ENCODE measurements at regions not wholly inside any gene's neighbourhood (a gene's known extent, or its start where the extent isn't known, plus 50 kb on each side); places are given as distances from the start of the nearest gene placed in this dataset.

GRCh38 chr11:95508219-95508890 lies 277.4 kb upstream of the SESN3 start:
- no peak for DNase-seq

DNA sequence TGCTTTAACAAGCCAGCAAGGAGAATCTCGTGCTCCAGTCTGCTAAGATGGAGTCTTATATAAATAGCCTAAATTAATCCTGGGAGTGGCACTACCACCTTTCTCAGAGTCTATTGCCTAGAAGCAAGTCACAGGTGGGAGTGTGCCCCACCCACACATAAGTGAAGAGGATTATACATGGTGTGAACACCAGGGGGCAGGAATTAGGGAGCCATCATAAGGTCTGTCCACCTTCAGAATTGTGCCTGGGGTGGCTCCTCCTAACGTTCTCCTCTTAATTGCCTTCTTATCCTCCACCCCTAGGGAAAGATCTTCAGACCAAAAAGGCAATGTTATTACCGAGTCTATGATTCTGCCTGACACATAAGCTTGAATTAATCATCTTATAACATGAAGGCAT lies 276.8 kb upstream of the SESN3 start:
- DNase-seq = no peak

GRCh38 chr11:95506777-95507176 lies 275.8 kb upstream of the SESN3 start:
- DNase-seq = no peak

GRCh38 chr11:95505927-95506426 lies 275.0 kb upstream of the SESN3 start:
- no peak for DNase-seq

- no peak for DNase-seq
Observed at GRCh38 chr11:95503047-95503446, 272.0 kb upstream of the SESN3 start.

- no peak for DNase-seq
Observed at GRCh38 chr11:95502522-95502921, 271.5 kb upstream of the SESN3 start.

GRCh38 chr11:95501761-95502266 lies 270.8 kb upstream of the SESN3 start:
- no peak for DNase-seq

GRCh38 chr11:95500466-95500865 lies 269.5 kb upstream of the SESN3 start:
- DNase-seq = no peak

DNA sequence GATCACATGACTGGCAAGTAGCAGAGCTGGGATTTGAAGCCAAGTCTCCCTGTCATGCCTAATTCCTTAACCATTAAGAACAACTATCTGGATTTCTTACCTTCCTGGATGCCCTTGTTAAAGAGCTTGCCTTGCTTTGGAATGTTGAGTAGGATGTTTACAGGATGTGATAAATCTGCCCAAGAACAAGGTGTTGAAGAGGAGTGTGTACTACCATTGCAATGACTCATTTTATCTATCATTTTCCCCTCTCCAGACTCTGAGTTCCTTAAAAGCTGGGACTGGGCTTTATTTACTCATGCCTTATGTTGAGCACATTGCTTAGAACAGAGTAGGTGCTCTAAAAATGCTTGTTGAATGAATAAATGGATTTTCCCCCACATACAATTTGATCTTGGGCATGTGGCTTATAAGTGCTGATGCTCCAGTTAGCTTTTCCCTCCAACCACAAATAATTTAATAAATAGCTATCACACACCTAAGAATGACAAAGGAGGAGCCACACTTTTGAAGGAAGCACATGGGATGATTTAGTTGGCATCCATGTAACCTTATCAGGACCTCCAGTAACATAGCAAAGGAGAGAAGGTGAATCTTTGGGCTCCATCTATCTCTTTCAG lies 268.6 kb upstream of the SESN3 start:
- DNase-seq = no peak

DNA sequence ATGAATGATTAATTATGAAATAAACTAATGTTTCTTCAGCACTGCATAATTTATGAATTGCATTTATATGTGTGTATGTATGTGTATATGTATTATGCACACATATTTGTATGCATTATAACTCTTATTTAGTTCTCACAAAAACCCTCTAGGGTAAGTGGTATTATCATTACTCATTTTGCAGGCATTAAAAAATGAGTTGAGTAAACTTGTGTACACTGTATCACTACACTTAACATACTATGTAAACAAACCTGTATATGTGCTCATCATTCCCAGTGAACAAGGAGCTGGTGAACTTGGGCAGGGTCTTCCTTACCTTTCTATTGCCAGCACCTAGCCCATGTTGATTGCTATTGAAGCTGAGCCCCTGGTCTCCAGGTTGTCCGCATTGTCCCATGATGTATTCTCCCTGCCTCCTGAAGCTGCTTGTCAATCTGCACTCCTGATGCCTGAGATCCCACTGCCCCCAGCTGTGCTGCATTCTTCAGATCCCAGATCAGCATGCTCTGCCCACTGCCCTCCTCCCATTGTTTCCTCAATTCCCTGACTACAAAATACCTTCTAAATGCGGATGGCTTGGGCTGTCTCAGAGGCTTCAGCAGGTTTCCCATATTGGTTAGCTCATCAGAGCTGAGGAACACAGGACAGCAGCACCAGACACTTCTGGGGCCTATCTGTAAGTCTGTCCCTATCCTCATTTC lies 267.9 kb upstream of the SESN3 start:
- DNase-seq = no peak

- DNase-seq = no peak
Observed at GRCh38 chr11:95496901-95497300, 265.9 kb upstream of the SESN3 start.

GRCh38 chr11:95495706-95496105 lies 264.7 kb upstream of the SESN3 start:
- no peak for DNase-seq

- no peak for DNase-seq
Observed at GRCh38 chr11:95494856-95495255, 263.9 kb upstream of the SESN3 start.

DNA sequence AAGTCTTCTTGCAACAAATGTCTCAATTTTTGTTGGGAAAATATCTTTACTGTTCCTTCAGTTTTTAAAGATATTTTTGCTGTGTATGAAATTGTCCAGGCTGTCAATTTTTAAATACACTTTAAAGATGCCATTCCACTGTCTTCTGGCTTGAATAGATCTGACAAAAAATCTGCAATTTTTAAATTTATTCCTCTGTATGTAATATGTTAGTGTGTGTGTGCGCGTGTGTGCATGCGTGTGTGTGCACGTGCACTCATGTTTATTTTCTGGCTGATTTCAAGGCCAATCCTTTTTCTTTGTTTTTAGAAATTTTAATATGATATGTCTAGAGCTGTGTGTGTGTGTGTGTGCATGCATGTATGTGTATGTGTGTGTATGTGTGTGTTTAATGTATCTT lies 263.2 kb upstream of the SESN3 start:
- DNase-seq = no peak

GRCh38 chr11:95490625-95491024 lies 259.6 kb upstream of the SESN3 start:
- no peak for DNase-seq

DNA sequence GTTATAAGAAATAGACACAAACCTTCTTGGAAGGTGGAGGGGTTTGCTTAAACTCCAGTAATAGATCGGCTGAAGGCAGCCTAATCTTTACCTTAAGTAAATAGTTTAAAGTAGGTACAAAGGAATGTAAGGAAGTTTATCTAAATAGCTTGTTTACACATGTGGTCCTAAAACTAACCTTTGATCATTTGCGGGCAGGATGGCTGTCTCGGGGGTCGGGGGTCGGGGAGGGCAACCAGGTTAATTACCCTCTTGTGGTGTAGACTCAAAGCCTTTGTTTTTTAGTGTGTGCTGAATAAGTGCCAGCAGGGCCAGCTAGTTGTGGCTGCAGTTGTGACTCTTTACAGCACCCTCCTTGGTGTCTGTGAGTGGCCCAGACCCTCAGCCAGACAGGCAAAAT lies 256.9 kb upstream of the SESN3 start:
- DNase-seq = no peak

GRCh38 chr11:95487391-95487790 lies 256.4 kb upstream of the SESN3 start:
- no peak for DNase-seq

- no peak for DNase-seq
Observed at GRCh38 chr11:95486979-95487378, 256.0 kb upstream of the SESN3 start.

- no peak for DNase-seq
Observed at GRCh38 chr11:95486466-95486865, 255.5 kb upstream of the SESN3 start.

- no peak for DNase-seq
Observed at GRCh38 chr11:95485115-95485900, 254.3 kb upstream of the SESN3 start.

DNA sequence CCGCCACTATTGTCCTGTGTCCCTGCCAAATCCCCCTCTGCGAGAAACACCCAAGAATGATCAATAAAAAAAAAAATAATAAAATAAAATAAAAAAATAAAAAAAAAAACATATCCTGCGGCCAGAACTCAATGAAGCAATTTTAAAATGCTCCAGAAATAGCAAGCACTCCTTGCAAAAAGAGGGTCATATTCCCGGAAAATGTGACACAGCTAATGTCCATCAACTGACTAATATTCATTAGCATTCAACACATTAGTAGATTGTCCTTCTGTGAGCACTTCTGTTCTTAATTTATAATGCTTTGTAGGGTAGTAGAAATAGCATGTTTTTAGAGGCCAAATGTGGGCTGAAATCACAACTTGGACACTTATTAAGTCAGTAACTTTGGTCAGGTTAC lies 252.3 kb upstream of the SESN3 start:
- DNase-seq = no peak

GRCh38 chr11:95478003-95478402 lies 247.0 kb upstream of the SESN3 start:
- no peak for DNase-seq

- DNase-seq = no peak
Observed at GRCh38 chr11:95469258-95469657, 238.3 kb upstream of the SESN3 start.

Measured in NCI-H1436 treated with DMSO at 0.1 percent for 48 hours (cell line).